Naive thymus-derived CD4-positive, alpha-beta T cell (primary cell): ENCODE measurements at regions not wholly inside any gene's neighbourhood (a gene's known extent, or its start where the extent isn't known, plus 50 kb on each side); places are given as distances from the start of the nearest gene placed in this dataset.

ENCODE experiments used
- ATAC-seq: fragments of 150-1000 bp; cut with Tn5 transposase; 2 replicates; pipeline ENCODE4 v1.10.0; 2021; ENCODE audit warnings: mild to moderate bottlenecking, moderate library complexity
- CTCF ChIA-PET: fragments of 350-600 bp; sonication (Branson Sonifier 250); formaldehyde crosslinking; loops from one replicate; lab custom pipeline; 2021; ENCODE audit warnings: antibody characterized with exemption; lab: Charles Lee
- POLR2A ChIA-PET: fragments of 350-600 bp; sonication (Branson Sonifier 250); formaldehyde crosslinking; loops from one replicate; lab custom pipeline; 2021; ENCODE audit warnings: antibody characterized with exemption, inconsistent platforms; lab: Charles Lee
- DNase-seq, 9 donors: peaks; one replicate each; pipeline versions ENCODE4 v3.0.0 to v3.0.0-alpha.2; 2020 to 2022; ENCODE audit warnings: mixed read lengths in 1 of 9
- H3K27ac ChIP-seq: one replicate; pipeline ENCODE4 v1.7.0; 2013; ENCODE audit warnings: mild to moderate bottlenecking, low read depth, low read length, moderate library complexity
- H3K27me3 ChIP-seq, 2 donors: one replicate each; pipeline ENCODE4 v1.7.0; 2013; ENCODE audit warnings: low read length in 2 of 2, mild to moderate bottlenecking in 2 of 2, moderate library complexity in 2 of 2; ENCODE audit not compliant: control insufficient read depth in 2 of 2, insufficient read depth in 2 of 2
- H3K36me3 ChIP-seq, 3 experiments: 1 replicate in 2 of 3; 2 replicates in 1 of 3; pipeline ENCODE4 v1.7.0; 2013; ENCODE audit warnings: low read length in 3 of 3, mild to moderate bottlenecking in 3 of 3, moderate library complexity in 1 of 3; ENCODE audit not compliant: insufficient read depth in 3 of 3, control insufficient read depth in 2 of 3
- H3K4me1 ChIP-seq, 2 donors: one replicate each; pipeline ENCODE4 v1.7.0; 2013; ENCODE audit warnings: low read length in 2 of 2, mild to moderate bottlenecking in 2 of 2, moderate library complexity in 1 of 2; ENCODE audit not compliant: control insufficient read depth in 2 of 2, insufficient read depth in 2 of 2
- H3K4me3 ChIP-seq: 2 replicates; pipeline ENCODE4 v1.7.0; 2013; ENCODE audit warnings: mild to moderate bottlenecking, low read length
- H3K9me3 ChIP-seq, 3 experiments: 1 replicate in 2 of 3; 2 replicates in 1 of 3; pipeline ENCODE4 v1.7.0; 2013; ENCODE audit warnings: low read length in 3 of 3; ENCODE audit not compliant: control insufficient read depth in 2 of 3
- H3K27ac Mint-ChIP-seq, 9 donors: one replicate each; pipeline ENCODE4 v1.8.0; 2020 to 2022; ENCODE audit warnings: mixed read lengths in 9 of 9, mild to moderate bottlenecking in 8 of 9, moderate library complexity in 5 of 9, inconsistent platforms in 2 of 9
- H3K27me3 Mint-ChIP-seq, 5 donors: one replicate each; pipeline ENCODE4 v1.8.0; 2021 to 2022; ENCODE audit warnings: mixed read lengths in 5 of 5, mild to moderate bottlenecking in 1 of 5
- H3K36me3 Mint-ChIP-seq, 5 donors: one replicate each; pipeline ENCODE4 v1.8.0; 2020 to 2022; ENCODE audit warnings: mixed read lengths in 5 of 5, mild to moderate bottlenecking in 3 of 5, inconsistent platforms in 1 of 5
- H3K4me1 Mint-ChIP-seq, 7 donors: one replicate each; pipeline ENCODE4 v1.8.0; 2020 to 2022; ENCODE audit warnings: mixed read lengths in 7 of 7, mild to moderate bottlenecking in 3 of 7, inconsistent platforms in 1 of 7
- H3K4me3 Mint-ChIP-seq, 10 donors: one replicate each; pipeline ENCODE4 v1.8.0; 2020 to 2022; ENCODE audit warnings: mild to moderate bottlenecking in 10 of 10, mixed read lengths in 10 of 10, moderate library complexity in 6 of 10, inconsistent platforms in 2 of 10
- H3K9me3 Mint-ChIP-seq, 11 donors: one replicate each; pipeline ENCODE4 v1.8.0; 2020 to 2022; ENCODE audit warnings: mixed read lengths in 11 of 11, mild to moderate bottlenecking in 4 of 11, inconsistent platforms in 1 of 11, moderate library complexity in 1 of 11
- intact Hi-C, 2 donors: fragments of 100-400 bp; cut with micrococcal nuclease; formaldehyde crosslinking; loops; one replicate each; pipeline ENCODE4 v1.15.1; 2023

DNA sequence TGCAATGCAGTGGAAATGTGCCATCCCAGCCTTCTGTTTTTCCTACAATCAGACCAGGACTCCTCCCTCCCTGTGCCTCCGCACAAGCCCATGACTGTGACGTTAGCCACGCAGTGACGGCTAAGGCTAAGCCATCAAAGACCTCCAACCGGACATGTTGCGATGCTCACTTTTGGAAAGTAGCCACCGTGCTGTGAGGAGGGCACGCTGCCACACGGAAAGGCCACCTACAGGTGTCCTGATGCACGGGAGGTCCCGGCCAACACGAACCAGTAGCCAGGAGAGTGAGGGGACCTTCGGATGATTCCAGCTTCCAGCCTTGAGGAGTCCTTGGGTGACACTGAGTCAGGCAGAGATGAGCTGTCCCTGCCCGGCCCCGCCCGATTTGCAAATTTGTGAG, 53.9 kb downstream of the FOXL1 start:
- Mint-ChIP-seq H3K4me1 (peaks cover 0 to 11% (median 0%) of the 10 kb centered on the region in 7 donors), H3K4me3 (no peak overlapping the region), H3K27ac (no peak overlapping the region), H3K36me3 (no peaks in the 10 kb centered on the region), H3K27me3 (peaks cover 2 to 26% (median 20%) of the 10 kb centered on the region in 5 donors), H3K9me3 (no peaks in the 10 kb centered on the region)
- Histone ChIP-seq H3K27ac (no peak overlapping the region), H3K27me3 (no peaks in the 10 kb centered on the region), H3K9me3 (no peaks in the 10 kb centered on the region), H3K4me1 (no peaks in the 10 kb centered on the region), H3K36me3 (no peaks in the 10 kb centered on the region), H3K4me3 (no peak overlapping the region)
- POLR2A ChIA-PET, result no interaction called here
- no peak for ATAC-seq
- DNase-seq, result no peak
- CTCF ChIA-PET, result no interaction called here
- intact Hi-C loops, result no loop called here

DNA sequence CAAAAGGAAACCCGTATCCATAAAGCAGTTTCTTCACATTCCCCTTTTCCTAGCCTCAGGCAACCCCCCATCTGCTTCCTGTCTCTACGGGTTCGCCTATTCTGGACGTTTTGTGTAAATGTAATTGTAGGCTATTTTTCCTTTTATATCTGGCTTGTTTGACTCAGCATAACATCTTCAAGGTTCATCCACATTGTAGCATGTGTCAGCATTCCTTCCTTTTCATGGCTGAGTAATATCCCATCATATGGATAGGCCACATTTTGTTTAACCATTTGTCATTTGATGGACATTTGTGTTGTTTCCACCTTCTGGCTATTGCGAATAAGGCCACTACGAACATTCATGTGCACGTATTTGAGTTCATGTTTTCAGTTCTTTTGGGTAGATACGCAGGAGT, 54.6 kb downstream of the FOXL1 start:
- Histone ChIP-seq H3K9me3 (no peaks in the 10 kb centered on the region), H3K36me3 (no peaks in the 10 kb centered on the region), H3K4me1 (no peaks in the 10 kb centered on the region), H3K27me3 (no peaks in the 10 kb centered on the region), H3K27ac (no peak overlapping the region), H3K4me3 (no peak overlapping the region)
- peaks cover 2 to 26% (median 21%) of the 10 kb centered on the region in 5 donors for H3K27me3 Mint-ChIP-seq
- ChIA-PET POLR2A (no interaction called here), CTCF (no interaction called here)
- no peak overlapping the region for H3K4me3 Mint-ChIP-seq
- intact Hi-C loops, result no loop called here
- H3K27ac Mint-ChIP-seq, result no peak overlapping the region
- H3K9me3 Mint-ChIP-seq, result no peaks in the 10 kb centered on the region
- ATAC-seq, result no peak
- no peaks in the 10 kb centered on the region for H3K36me3 Mint-ChIP-seq
- peaks cover 0 to 11% (median 0%) of the 10 kb centered on the region in 7 donors for H3K4me1 Mint-ChIP-seq
- DNase-seq, result no peak

DNA sequence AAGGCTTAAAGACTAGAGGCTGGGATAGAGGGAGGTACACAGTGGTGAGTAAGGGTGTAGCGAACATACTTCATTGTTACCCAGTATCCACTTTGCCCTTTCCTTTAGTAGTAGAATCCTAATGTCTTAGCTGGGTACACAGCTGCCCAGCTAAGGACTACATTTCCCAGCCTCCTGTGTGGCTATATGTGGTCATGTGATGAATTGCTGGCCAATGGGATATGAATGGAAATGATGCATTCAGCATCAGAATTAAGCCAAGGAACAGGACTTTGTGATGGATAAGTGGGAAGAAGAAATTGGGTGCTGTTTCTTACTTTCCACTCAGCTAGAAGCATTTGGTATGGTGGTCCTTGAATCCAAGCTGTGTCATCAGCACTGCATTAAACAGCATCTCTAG, 55.9 kb downstream of the FOXL1 start:
- H3K27ac Mint-ChIP-seq, result no peak overlapping the region

DNA sequence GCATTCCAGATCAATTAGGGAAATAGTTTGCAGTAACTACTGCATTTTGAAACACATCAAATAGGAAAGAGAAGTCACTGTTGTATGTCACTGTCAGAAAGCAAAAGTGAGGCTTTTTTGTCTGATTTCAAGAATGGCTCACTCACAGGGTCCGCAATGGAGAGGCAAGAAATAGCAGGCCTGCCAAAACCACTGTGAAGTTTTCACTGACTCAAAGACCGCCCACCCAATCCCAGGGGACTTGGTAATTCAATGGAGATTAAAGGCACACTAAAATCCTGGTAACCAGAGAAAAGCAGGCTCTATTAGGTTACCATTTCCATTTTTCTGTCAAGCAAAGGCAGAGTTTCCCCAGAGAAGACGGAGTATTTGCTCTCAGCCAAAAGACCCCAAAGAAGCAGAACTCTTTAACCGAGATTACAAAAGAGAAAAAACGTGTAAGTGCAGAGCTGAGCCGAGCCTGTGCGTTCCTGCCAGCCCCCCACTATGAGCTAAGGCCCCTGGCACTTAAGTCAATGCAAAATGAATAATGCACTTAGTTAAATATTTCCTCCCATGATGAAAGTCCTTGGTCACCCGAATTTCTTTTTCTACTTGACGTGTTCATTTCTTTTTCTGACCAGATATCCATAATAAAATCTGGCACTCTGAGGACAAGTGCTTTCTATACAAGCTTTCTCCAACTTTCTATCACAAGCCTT, 57.0 kb downstream of the FOXL1 start:
- Mint-ChIP-seq H3K4me3 (no peak overlapping the region), H3K27ac (no peak overlapping the region), H3K36me3 (no peaks in the 10 kb centered on the region), H3K4me1 (peaks cover 0 to 11% (median 0%) of the 10 kb centered on the region in 7 donors), H3K27me3 (peaks cover 2 to 41% (median 17%) of the 10 kb centered on the region in 5 donors), H3K9me3 (no peaks in the 10 kb centered on the region)
- POLR2A ChIA-PET, result no interaction called here
- no peak overlapping the region for H3K27ac ChIP-seq
- CTCF ChIA-PET, result no interaction called here
- no peaks in the 10 kb centered on the region for H3K9me3 ChIP-seq
- no peak for DNase-seq
- H3K27me3 ChIP-seq, result no peaks in the 10 kb centered on the region
- H3K36me3 ChIP-seq, result no peaks in the 10 kb centered on the region
- ATAC-seq, result no peak
- no peak overlapping the region for H3K4me3 ChIP-seq
- intact Hi-C loops, result no loop called here
- H3K4me1 ChIP-seq, result no peaks in the 10 kb centered on the region

More for the DNA sequence above, 55.9 kb downstream of the FOXL1 start:
- H3K9me3 ChIP-seq, result no peaks in the 10 kb centered on the region
- H3K4me1 ChIP-seq, result no peaks in the 10 kb centered on the region
- Mint-ChIP-seq H3K4me1 (peaks cover 0 to 11% (median 0%) of the 10 kb centered on the region in 7 donors), H3K9me3 (no peaks in the 10 kb centered on the region), H3K4me3 (no peak overlapping the region), H3K36me3 (no peaks in the 10 kb centered on the region), H3K27me3 (peaks cover 2 to 39% (median 23%) of the 10 kb centered on the region in 5 donors)
- ATAC-seq (no peak), DNase-seq (no peak)
- CTCF ChIA-PET, result no interaction called here
- intact Hi-C loops, result no loop called here
- no peak overlapping the region for H3K4me3 ChIP-seq
- H3K36me3 ChIP-seq, result no peaks in the 10 kb centered on the region
- no peaks in the 10 kb centered on the region for H3K27me3 ChIP-seq
- POLR2A ChIA-PET, result no interaction called here
- H3K27ac ChIP-seq, result no peak overlapping the region

DNA sequence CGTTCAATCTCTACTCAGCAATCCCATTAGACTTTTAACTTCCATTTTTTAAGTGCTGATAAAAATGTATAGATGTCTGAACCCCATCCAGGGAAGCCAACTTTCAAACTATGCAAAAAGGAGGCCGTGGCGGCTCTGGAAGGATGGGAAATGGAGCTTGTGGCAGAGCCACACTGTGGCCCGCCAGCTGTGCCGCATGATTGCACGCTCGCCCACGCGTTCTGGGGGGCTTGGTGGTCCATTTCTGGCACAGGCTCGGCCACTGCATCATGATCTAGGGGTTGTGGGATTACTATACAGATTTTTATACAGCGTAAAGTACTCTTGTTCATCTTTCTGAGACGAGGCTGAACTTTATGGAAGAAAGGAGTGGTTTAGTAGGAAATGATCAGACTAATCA, 57.6 kb downstream of the FOXL1 start:
- H3K27ac Mint-ChIP-seq, result no peak overlapping the region
- no peaks in the 10 kb centered on the region for H3K36me3 ChIP-seq
- no peak overlapping the region for H3K4me3 Mint-ChIP-seq
- H3K4me1 Mint-ChIP-seq, result peaks cover 0 to 10% (median 0%) of the 10 kb centered on the region in 7 donors
- ATAC-seq (no peak), DNase-seq (no peak)
- intact Hi-C loops, result no loop called here
- no peak overlapping the region for H3K4me3 ChIP-seq
- H3K9me3 Mint-ChIP-seq, result no peaks in the 10 kb centered on the region
- no peaks in the 10 kb centered on the region for H3K27me3 ChIP-seq
- no peaks in the 10 kb centered on the region for H3K4me1 ChIP-seq
- CTCF ChIA-PET, result no interaction called here
- POLR2A ChIA-PET, result no interaction called here
- no peaks in the 10 kb centered on the region for H3K36me3 Mint-ChIP-seq
- H3K27me3 Mint-ChIP-seq, result peaks cover 2 to 40% (median 15%) of the 10 kb centered on the region in 5 donors
- H3K27ac ChIP-seq, result no peak overlapping the region
- no peaks in the 10 kb centered on the region for H3K9me3 ChIP-seq

DNA sequence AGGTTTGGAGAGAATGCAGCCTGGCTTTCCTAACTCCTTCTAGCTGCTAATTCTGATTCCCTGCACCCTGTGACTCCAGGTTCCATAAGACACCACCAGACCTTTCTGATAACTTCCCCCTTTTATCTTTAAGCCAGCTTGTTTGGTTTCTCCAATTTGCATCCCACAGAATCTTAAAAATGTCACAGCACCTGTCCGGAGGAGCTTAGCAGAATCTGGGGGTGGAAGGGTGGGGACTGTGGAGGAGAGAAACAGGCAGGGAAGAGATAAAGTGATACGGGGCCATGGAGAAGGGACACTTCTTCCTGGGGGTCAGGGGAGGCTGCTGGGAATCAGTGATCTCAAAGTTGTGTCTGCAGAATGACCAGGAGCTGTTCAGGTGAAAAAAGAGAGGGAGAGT, 59.4 kb downstream of the FOXL1 start:
- Histone ChIP-seq H3K9me3 (no peaks in the 10 kb centered on the region), H3K4me1 (no peaks in the 10 kb centered on the region), H3K4me3 (no peak overlapping the region), H3K36me3 (no peaks in the 10 kb centered on the region), H3K27me3 (no peaks in the 10 kb centered on the region), H3K27ac (no peak overlapping the region)
- DNase-seq (no peak), ATAC-seq (no peak)
- Mint-ChIP-seq H3K9me3 (peaks cover 0 to 2% (median 0%) of the 10 kb centered on the region in 11 donors), H3K27ac (no peak overlapping the region), H3K4me1 (no peaks in the 10 kb centered on the region), H3K27me3 (peaks cover 0 to 35% (median 8%) of the 10 kb centered on the region in 5 donors), H3K36me3 (no peaks in the 10 kb centered on the region), H3K4me3 (no peak overlapping the region)
- ChIA-PET CTCF (no interaction called here), POLR2A (no interaction called here)
- intact Hi-C loops, result no loop called here

DNA sequence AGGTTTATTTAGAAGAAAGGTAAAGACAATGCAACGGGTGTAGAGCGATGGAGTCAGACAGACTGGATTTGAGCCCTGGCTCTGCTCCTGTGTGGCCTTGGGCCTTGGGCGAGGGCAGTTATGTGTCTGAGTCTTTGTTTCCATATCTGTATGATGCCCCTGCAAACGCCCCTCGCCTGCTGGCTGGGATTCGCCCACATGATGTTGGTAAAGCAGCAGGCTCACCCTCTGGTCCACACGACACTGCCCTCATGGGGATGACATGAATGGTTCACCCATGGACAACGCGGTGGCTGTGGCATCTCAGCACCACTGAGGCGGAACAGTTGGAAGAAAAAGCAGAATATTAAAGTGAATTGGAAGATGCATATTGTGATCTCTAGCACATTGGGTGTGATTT, 60.3 kb downstream of the FOXL1 start:
- Mint-ChIP-seq H3K27ac (no peak overlapping the region), H3K9me3 (peaks cover 0 to 2% (median 0%) of the 10 kb centered on the region in 11 donors), H3K27me3 (peaks cover 0 to 26% (median 6%) of the 10 kb centered on the region in 5 donors), H3K4me3 (no peak overlapping the region), H3K36me3 (no peaks in the 10 kb centered on the region), H3K4me1 (no peaks in the 10 kb centered on the region)
- Histone ChIP-seq H3K27ac (no peak overlapping the region), H3K27me3 (no peaks in the 10 kb centered on the region), H3K36me3 (no peaks in the 10 kb centered on the region), H3K4me3 (no peak overlapping the region), H3K9me3 (no peaks in the 10 kb centered on the region), H3K4me1 (no peaks in the 10 kb centered on the region)
- intact Hi-C loops, result no loop called here
- ATAC-seq, result no peak
- no peak for DNase-seq
- POLR2A ChIA-PET, result no interaction called here
- CTCF ChIA-PET, result no interaction called here
